Prostate gland (tissue), 2 donors: ENCODE measurements at regions not wholly inside any gene's neighbourhood (a gene's known extent, or its start where the extent isn't known, plus 50 kb on each side); places are given as distances from the start of the nearest gene placed in this dataset.

Source experiments
- CTCF ChIP-seq, 4 experiments: fragments of 200-600 bp in 2 of 4; fragments of 450-650 bp in 2 of 4; sonication (generic) in 2 of 4; IDR thresholded peaks; 1 replicate in 3 of 4; 2 replicates in 1 of 4; pipeline ENCODE4 v1.5.1; 2016 to 2019; ENCODE audit warnings: antibody characterized with exemption in 4 of 4, mild to moderate bottlenecking in 2 of 4, moderate library complexity in 2 of 4
- POLR2A ChIP-seq: fragments of 450-650 bp; IDR thresholded peaks from one replicate; pipeline ENCODE4 v1.6.1; 2016; ENCODE audit warnings: antibody characterized with exemption, mild to moderate bottlenecking
- POLR2AphosphoS5 ChIP-seq: sonication (generic); formaldehyde crosslinking; IDR thresholded peaks from one replicate; pipeline ENCODE4 v1.6.1; 2017; ENCODE audit warnings: antibody characterized with exemption

- TF ChIP-seq POLR2A (no peak), CTCF (IDR thresholded peaks at IDR 0.05) (no peak), POLR2AphosphoS5 (no peak)
Observed at GRCh38 chr16:65522412-65522811, 400.5 kb upstream of the CDH11 start.
